Fibroblast of mammary gland (primary cell): ENCODE measurements at regions not wholly inside any gene's neighbourhood (a gene's known extent, or its start where the extent isn't known, plus 50 kb on each side); places are given as distances from the start of the nearest gene placed in this dataset.
A peak's percentile ranks its signal among the peaks of the same experiment; 100 is the strongest.

ENCODE experiments used
- DNase-seq: peaks from one replicate; pipeline ENCODE4 v3.0.0-alpha.2; 2010; ENCODE audit warnings: low read depth
- H3K4me3 ChIP-seq: 2 replicates; pipeline ENCODE4 v1.5.1; 2011; ENCODE audit warnings: low read depth, mild to moderate bottlenecking, low read length, moderate library complexity; ENCODE audit not compliant: control insufficient read depth
- TF ChIP-seq, protein P1 (sequence below): conservative IDR thresholded peaks from 2 replicates; pipeline ENCODE4 v1.5.1; 2011; ENCODE audit warnings: low read depth, low read length, inconsistent platforms; ENCODE audit not compliant: control insufficient read depth, insufficient read depth

DNA sequence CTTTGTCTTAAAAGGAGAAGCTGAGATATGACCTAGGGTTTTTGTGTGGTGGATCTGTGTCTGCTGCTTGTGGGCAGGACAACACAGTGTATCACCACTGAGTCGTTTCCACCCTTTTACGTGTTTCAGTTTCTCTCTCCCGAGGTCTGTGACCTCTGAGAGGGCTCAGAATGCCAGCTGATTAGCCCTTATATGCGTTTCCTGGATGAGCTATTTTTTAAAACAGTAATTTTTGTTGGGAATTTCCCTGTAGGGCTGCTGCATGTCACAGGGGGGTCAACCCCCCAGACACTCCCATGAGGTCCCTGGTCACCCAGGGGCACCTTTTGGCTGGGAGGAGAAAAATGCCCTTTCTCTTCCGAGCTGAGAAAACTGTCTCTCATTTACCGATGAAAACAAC, 170.4 kb upstream of the CASK start:
- DNase-seq: peak; percentile 7
- TF ChIP-seq, protein P1, sequence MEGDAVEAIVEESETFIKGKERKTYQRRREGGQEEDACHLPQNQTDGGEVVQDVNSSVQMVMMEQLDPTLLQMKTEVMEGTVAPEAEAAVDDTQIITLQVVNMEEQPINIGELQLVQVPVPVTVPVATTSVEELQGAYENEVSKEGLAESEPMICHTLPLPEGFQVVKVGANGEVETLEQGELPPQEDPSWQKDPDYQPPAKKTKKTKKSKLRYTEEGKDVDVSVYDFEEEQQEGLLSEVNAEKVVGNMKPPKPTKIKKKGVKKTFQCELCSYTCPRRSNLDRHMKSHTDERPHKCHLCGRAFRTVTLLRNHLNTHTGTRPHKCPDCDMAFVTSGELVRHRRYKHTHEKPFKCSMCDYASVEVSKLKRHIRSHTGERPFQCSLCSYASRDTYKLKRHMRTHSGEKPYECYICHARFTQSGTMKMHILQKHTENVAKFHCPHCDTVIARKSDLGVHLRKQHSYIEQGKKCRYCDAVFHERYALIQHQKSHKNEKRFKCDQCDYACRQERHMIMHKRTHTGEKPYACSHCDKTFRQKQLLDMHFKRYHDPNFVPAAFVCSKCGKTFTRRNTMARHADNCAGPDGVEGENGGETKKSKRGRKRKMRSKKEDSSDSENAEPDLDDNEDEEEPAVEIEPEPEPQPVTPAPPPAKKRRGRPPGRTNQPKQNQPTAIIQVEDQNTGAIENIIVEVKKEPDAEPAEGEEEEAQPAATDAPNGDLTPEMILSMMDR: no peak
- H3K4me3 ChIP-seq: no peak overlapping the region

DNA sequence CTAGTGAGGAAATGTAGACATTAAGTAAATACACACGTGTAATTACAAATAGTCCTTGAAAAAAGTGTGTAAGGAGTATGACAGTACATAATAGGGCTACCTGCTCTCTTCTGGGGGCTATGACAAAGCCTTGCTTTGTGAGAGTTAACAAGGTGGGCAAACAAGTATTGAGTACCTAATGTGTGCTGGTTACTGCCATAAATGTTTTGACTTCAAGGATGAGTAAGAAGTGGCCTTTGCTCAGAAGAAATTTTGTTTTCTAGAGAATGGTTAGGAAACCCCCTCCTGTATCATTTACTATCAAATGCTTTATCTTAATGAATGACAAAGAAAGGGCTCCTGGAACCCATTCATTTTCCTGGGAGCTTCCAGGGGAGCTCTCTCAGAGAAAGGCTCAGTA, 167.0 kb upstream of the CASK start:
- no peak for DNase-seq
- H3K4me3 ChIP-seq: no peak overlapping the region
- TF ChIP-seq, protein P1: no peak

DNA sequence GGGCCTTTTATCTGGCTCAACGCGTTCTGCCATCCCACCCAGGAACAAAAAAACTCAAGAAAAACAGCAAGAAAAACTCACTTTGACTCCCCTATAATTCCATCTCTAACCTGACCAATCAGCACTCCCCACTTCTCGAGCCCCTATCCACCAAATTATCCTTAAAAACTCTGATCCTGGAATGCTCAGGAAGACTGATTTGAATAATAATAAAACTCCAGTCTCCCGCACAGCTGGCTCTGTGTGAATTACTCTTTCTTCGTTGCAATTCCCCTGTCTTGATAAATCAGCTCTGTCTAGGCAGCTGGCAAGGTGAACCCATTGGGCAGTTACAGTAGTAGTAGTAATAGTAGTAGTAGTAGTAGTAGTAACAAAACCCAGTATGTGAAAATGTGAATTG, 165.7 kb upstream of the CASK start:
- no peak for DNase-seq
- no peak overlapping the region for H3K4me3 ChIP-seq
- TF ChIP-seq, protein P1: no peak

DNA sequence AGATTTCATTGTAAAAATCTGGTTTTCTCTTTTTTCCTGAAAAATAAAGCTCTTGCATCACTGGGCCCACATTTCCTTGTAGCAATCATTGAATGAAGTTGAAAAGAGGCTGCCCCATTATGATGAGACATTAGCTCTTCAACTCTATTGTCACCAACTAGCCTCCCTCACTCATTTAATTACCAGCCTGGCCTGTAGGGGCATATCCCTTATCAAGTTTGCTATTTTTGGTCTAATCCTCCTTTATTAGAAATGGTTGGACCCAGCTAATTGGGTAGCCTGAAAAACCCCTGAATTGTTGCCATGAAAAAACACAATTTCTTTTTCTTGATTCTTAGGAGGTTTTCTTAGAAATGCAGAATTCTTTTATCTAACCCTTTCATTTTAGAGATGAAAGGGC, 164.6 kb upstream of the CASK start:
- TF ChIP-seq, protein P1: peak; percentile 2
- H3K4me3 ChIP-seq: no peak overlapping the region
- DNase-seq: no peak

DNA sequence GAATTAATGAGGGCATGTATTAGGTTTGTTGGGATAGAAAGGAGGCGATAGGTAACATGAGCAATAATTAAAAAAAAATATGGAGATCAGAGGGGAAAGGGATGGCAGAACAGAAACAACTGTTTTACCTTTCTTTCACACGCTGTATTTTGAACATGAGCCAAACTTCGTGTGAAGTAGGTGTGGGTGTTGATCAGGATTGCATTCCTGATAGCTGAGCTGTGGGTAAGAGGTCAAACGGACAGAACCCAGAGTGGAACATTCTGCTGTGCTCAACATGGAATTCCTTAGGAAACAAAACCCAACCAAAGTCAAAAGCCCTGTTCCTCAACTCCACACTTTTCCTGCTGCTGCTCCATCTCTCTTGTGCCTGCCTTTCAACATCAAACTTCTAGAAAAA, 162.5 kb upstream of the CASK start:
- no peak overlapping the region for H3K4me3 ChIP-seq
- TF ChIP-seq, protein P1: no peak
- no peak for DNase-seq

DNA sequence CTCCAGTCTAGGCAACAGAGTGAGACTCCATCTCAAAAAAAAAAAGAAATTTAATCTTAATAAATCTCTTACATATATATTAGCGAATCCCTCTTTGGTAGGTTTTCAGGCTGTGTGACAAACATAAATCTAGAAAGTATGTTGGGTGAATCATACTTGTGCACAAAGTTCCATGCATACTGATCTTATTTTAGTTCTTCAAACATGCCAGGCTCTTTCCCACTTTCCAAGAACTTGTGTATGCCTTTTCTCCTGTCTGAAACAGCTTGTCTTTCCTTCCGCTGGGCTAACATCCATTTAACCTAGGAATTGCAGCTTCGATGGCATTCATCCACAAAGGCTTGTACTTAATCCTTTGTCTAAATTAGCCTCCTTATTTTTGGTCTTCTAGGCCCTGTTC, 156.6 kb upstream of the CASK start:
- no peak overlapping the region for H3K4me3 ChIP-seq
- DNase-seq: no peak
- TF ChIP-seq, protein P1: no peak

DNA sequence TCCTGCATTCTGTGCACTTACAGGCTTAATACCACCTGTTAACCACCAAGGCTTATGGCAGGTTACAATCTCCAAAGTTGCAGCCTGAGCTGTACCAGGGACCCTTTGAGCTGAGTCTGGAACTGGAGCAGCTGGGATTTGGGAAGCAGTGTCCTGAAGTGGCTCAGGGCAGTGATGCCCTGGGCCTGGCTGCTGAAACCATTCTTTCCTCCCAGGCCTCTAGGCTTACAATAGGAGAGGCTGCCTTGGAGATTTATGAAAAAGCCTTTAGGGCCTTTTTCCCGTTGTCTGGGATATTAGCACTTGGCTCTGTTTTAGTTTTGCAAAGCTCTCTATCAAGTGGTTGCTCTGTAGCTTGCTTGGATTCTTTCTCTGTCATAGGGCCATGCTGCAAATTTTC, 154.3 kb upstream of the CASK start:
- DNase-seq: no peak
- TF ChIP-seq, protein P1: no peak
- H3K4me3 ChIP-seq: no peak overlapping the region
